GM12878 (cell line): ENCODE measurements at regions not wholly inside any gene's neighbourhood (a gene's known extent, or its start where the extent isn't known, plus 50 kb on each side); places are given as distances from the start of the nearest gene placed in this dataset.

Experiments
- CBX3 ChIP-seq: fragments of 200-600 bp; sonication (generic); IDR thresholded peaks from 2 replicates; pipeline ENCODE4 v1.6.1; 2016; ENCODE audit warnings: low read depth, borderline replicate concordance
- CREB1 ChIP-seq: IDR thresholded peaks from 2 replicates; pipeline ENCODE4 v1.6.1; 2012; ENCODE audit warnings: low read depth, mild to moderate bottlenecking, inconsistent platforms
- CTCF ChIP-seq, 3 experiments: IDR thresholded peaks in 2 of 3; conservative IDR thresholded peaks in 1 of 3; 2 replicates each; pipeline ENCODE4 v1.5.1; 2011; ENCODE audit warnings: low read depth in 3 of 3, low read length in 3 of 3, mild to moderate bottlenecking in 3 of 3, control low read depth in 2 of 3, moderate library complexity in 2 of 3, inconsistent platforms in 1 of 3, mixed read lengths in 1 of 3; ENCODE audit not compliant: control insufficient read depth in 2 of 3, insufficient read depth in 1 of 3; ENCODE audit errors: extremely low read depth in 1 of 3
- FOXM1 ChIP-seq: IDR thresholded peaks from 2 replicates; pipeline ENCODE4 v1.6.1; 2012; ENCODE audit warnings: low read depth, mild to moderate bottlenecking, inconsistent platforms, low read length, moderate library complexity
- HCFC1 ChIP-seq: fragments of 150-350 bp; IDR thresholded peaks from 2 replicates; pipeline ENCODE4 v1.6.1; 2014; ENCODE audit warnings: low read length
- HDAC2 ChIP-seq: fragments of 200-600 bp; sonication (generic); IDR thresholded peaks from 2 replicates; pipeline ENCODE4 v1.6.1; 2017
- KLF5 ChIP-seq: fragments of 450-650 bp; IDR thresholded peaks from 2 replicates; pipeline ENCODE4 v1.6.1; 2014; ENCODE audit warnings: mild to moderate bottlenecking; ENCODE audit not compliant: partially characterized antibody
- MXI1 ChIP-seq: fragments of 150-350 bp; IDR thresholded peaks from 2 replicates; pipeline ENCODE4 v1.6.1; 2011; ENCODE audit warnings: low read depth, mild to moderate bottlenecking, inconsistent platforms, low read length, improper control_type of control experiment
- PML ChIP-seq: IDR thresholded peaks from 2 replicates; pipeline ENCODE4 v1.6.1; 2012; ENCODE audit warnings: low read length, inconsistent platforms
- POLR2A ChIP-seq: IDR thresholded peaks from 2 replicates; pipeline ENCODE4 v1.6.1; 2011; ENCODE audit warnings: low read depth, mild to moderate bottlenecking, low read length
- SMAD1 ChIP-seq: fragments of 450-650 bp; IDR thresholded peaks from 2 replicates; pipeline ENCODE4 v1.6.1; 2018; ENCODE audit warnings: mild to moderate bottlenecking, low read depth; ENCODE audit not compliant: partially characterized antibody
- TAF1 ChIP-seq: IDR thresholded peaks from 2 replicates; pipeline ENCODE4 v1.6.1; 2011; ENCODE audit warnings: mild to moderate bottlenecking, low read depth, low read length, borderline replicate concordance
- YY1 ChIP-seq: IDR thresholded peaks from 2 replicates; pipeline ENCODE4 v1.6.1; 2011; ENCODE audit warnings: low read depth, mild to moderate bottlenecking, low read length

GRCh38 chr4:64897683-64898082 is 488.4 kb upstream of the TECRL start:
- no peak for TF ChIP-seq FOXM1
- TF ChIP-seq CTCF (IDR thresholded peaks at IDR 0.05 in 2 of 3, conservative IDR thresholded peaks at IDR 0.05 in 1 of 3; ENCODE audit: control insufficient read depth in 2 of 3, extremely low read depth in 1 of 3, insufficient read depth in 1 of 3, low read depth in 3 of 3, low read length in 3 of 3), result no peak
- no peak for TF ChIP-seq HCFC1
- no peak for TF ChIP-seq MXI1
- no peak for TF ChIP-seq YY1
- no peak for TF ChIP-seq CREB1
- TF ChIP-seq PML, result no peak
- no peak for TF ChIP-seq TAF1
- no peak for TF ChIP-seq HDAC2
- no peak for TF ChIP-seq POLR2A
- TF ChIP-seq KLF5, result no peak
- no peak for TF ChIP-seq CBX3
- no peak for TF ChIP-seq SMAD1
